Stimulated activated CD8-positive, alpha-beta memory T cell treated with anti-CD3 and anti-CD28 coated beads, Interleukin-4, amount 100 ng/mL, for 4 hours (primary cell): ENCODE measurements at regions not wholly inside any gene's neighbourhood (a gene's known extent, or its start where the extent isn't known, plus 50 kb on each side); places are given as distances from the start of the nearest gene placed in this dataset.
A peak's percentile ranks its signal among the peaks of the same experiment; 100 is the strongest.

Experiments used
- DNase-seq, 2 donors: peaks; one replicate each; pipeline ENCODE4 v3.0.0-alpha.2; 2020; ENCODE audit warnings: low read depth in 2 of 2, low spot score in 1 of 2

DNA sequence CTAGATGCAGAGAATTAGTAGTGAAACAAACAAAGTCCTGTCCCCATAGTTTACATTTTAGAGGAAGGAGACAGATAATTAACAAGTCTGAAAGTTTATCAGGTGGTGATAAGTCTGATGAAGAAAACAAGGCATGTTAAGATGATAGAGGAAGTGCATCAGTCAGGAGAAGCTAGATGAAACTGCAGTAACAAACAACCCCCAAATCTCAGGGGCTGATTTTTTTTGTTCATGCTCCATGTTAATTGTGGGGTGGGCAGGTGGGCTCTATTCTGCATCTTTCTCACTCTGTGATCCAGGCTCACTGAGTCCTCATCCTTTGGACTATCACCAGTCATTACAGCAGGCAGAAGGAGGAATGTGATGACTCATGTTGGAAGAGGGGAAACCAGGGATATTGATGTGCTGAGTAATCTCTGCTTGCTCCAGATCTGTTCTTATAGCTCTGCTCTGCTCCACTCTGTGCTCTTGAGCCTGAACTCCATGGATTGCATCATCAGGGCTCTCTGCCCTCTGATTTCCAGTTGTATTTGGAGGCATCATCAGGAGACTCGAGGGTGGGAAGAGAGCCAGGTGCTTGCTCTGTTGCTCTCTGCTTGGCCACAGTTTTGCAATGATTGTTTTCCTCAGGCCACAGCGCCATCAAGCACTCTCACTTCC, 166.9 kb downstream of the IER5 start:
- DNase-seq, result no peak

DNA sequence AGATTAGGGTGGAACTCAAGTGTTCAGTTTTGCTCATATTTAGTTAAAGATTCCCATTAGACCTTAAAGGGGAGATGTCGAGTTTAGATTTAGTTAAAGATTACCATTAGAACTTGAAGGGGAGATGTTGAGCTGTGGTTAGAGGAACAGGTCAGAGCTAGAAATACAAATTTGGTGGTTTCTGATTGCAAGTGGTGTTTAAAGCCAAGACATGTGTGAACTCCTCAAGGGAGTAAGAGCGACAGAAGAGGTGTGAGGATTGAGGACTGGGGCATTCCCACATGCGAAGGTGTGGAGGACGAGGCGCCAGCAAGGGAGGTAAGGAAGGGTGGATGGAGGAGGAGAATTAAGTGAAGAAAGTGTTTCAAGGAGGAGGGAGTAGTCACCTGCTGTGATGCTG, 168.6 kb downstream of the IER5 start:
- no peak for DNase-seq

DNA sequence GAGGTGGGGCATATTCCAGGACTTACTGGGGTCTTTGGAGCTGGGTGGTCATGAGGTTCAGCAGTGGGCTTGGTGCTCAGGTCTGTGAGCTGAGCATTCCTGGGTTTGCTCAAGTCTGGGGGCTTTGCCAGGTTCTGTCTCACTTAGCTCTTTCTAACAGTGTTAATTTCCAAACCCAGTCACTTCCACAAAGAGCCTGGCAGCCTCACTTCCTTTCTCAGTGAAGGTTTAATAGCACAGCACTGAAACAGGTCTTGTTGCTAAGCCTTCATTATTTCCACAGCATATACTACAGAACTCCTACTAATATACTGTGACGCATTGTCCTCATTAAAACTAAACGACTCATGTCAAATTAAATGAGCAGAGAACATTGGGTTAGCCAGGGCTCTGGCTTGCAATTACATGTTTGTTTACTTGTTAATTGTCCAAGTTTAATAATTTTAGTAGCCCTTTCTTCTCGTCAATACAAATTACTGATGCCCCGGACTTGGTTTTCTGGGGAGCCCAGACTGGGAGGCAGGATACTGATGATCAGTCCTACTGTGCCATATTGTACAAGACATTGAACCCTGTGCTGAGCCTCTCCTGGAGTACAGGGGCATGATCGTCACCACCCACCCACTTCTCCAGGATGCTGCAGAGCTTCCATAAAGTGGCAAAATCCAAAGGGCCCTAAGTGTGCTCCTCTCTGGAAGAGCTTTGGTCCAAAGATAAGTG, 170.7 kb downstream of the IER5 start:
- no peak for DNase-seq

DNA sequence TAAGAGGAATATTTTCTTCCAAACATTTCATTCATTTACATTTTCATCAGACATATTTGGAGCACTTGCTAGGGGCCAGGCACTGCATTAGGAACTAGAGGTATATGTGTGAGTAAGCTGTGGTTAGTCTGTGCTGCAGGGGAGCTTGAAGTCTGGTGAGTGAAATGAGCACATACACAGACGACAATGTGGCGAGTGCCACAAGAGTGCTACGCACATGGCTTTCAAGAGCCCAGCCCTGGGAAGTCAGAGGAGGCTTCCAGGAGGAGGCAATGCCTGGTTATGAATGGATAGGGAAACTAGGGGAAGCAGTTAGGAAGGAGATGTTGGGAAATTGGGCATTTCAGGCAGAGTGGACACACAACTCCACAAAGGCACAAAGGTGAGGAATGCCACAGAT, 171.8 kb downstream of the IER5 start:
- DNase-seq, result no peak

DNA sequence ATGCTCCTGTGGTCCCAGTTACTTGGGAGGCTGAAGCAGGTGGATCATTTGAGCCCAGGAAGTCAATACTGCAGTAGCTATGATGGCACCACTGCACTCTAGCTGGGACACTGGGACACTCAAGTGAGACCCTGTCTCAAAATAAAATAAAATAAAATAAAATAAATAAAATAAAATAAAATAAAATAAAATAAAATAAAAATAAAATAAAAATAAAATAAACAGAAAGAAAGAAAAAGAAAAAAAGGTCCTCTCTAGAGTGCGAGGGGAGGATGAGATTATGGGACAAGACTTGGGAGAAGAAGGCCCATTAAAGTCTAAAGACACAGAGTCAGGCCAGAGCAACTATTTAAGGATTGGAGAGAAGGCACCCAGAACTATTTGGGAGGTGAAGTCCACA, 172.5 kb downstream of the IER5 start:
- DNase-seq, result no peak

DNA sequence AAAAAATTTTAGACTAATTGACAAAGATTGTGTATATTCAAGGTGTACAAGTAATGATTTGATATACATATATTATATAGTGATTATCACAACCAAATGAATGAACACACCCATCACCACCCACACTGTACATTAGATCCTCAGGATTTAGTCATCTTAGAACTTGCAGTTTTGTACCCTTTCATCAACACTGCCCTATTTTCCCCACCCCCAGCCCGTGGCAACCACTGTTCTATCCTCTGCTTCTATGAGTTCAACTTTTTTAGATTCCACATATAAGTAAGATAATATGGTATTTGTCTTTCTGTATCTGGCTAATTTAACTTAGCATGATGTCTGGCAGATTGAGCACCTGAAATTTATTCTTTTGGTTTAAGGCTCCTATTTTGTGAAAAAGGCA, 173.6 kb downstream of the IER5 start:
- no peak for DNase-seq

DNA sequence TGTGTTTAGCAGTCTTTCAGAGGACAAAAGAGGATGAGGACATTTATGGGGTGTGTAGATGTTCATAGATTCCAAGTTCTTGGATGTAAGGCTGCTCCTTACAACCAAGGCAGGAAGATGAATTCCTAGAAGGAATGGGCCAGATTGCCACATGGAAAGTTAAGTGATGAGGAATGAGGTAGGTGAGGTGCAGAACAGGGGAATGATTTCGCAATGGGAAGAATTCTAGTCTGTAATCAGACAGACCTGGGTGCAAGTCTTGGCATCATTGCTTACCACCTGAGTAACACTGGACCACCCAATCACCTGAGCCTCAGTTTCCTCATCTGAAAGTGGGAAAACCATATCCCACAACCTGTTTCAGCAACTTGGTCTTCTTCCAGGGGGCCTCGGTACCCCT, 174.9 kb downstream of the IER5 start:
- DNase-seq, result no peak

DNA sequence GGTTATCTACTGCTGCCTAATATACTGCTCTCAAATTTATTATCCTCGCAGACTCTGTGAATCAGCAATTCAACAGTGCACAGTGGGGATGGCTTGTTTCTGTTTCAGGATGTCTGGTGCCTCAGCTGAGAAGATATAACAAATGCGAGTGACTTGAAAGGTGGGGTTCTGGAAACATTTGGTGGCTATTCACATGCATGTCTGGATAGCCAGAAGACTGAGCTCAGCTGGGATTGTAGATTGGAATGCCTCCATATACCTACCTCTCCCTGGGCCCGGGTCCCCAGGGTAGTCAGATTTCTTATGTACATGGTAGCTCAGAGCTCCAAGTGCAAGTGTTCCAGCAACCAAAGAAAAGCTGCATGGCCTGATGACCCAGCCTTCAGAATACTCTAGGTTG, 176.3 kb downstream of the IER5 start:
- DNase-seq, result no peak

DNA sequence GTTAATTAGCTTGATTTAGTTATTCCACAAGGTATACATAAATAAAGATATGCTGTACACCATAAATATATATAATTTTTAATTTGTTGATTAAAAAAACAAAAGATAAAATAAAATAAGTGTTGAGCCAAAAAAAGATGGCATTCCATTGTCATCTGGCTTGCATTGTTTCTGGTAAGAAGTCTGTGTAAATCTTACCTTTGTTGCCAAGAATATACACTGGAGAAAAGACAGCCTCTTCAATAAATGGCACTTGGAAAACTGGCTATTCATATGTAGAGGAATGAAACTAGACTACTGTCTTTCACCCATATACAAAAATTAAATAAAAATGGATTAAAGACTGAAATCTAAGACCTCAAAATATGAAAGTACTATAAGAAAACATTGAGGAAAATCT, 196.5 kb downstream of the IER5 start:
- DNase-seq, result no peak

DNA sequence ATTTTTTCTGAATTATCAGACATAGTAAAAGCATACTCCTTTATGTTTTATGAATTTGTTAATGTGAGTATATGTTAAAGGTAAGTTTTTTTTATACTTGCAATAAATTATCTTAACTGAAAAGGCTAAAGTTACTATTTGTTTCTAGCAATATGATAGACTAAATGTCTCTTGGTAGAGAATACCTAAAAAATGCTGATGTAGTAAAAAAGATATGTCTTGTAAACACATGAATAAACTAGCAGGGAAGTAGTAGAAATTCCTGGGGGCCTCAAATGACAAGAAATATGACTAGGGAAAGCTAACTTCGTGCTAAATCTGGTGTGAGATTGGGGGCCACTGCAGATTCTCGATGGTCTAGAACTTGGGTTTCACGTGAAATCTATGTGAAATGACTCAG, 188.1 kb upstream of the CACNA1E start:
- no peak for DNase-seq

DNA sequence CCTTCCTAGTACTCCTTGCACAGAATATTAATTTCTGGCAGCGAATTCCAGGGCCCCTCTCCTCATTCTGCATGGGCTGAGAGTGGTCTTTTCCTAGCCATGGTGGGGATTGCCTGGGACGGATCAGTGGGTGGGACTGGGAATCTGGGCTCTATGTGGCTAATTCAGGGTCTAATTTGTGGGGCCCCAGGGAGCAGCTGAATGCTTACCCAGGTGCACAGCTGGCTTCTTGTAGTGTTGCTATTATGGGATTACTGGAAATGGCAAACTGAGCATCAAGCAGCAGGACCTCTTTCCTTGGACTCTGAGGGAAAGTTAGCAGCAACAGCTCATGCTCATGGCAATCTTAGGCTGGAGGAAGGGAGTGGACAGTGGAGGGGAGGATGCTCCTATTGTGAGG, 187.1 kb upstream of the CACNA1E start:
- no peak for DNase-seq

DNA sequence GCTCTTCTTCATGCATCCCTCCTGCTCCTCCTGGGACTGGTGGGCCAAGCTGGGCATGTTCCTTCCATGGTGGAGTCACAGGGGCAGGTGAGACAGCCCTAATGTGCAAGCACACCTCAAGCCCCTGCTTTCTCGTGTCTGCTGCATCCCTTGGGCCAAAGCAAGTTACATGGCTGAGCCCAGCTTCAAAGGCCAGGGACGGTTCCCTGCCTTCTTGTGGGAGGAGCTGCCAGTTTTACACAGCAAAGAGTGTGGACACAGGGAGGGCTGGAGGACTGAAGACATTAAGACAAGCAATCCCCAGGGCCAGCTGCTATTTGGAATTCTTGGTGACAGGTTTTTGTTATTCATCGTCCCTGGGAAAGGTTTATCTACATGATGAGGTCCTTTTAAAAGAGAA, 175.2 kb upstream of the CACNA1E start:
- no peak for DNase-seq

DNA sequence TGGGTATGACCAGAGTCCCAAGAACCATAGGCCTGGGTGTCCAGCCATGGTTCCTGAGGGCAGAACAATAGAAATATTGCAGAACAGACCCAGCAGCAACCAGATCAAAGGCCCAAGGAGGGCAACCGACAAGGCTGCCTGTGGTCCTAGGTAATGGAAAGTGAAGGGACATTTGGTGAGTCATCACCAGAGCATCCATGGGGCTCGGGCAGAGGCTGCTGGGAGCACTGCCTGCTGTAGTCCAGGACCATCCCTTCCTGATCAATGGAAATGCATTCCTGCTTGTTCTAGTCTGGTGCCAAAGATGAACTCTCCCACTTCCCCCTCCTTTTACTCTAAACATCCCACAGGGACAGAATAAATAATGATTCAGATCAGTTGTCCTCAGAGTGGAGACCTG, 172.8 kb upstream of the CACNA1E start:
- no peak for DNase-seq

DNA sequence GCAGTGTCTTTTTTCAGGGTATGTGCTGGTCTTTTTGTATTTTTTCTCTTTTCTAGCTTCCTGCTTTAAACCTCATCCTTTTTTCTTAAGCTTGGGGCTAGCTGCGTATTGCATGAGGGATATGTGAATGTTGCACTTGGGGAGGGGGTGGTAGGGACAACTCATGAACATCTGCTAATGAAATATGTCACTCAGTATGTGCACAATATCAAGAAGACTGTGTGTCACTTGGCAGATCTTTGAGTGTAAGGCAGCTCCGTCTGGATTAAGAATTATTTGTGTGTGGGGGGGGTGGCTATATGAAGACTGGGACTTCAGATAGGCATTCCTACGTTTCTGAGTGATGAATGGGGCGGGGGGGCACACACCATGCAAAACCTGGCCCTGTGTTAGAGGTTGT, 170.4 kb upstream of the CACNA1E start:
- DNase-seq, result no peak

DNA sequence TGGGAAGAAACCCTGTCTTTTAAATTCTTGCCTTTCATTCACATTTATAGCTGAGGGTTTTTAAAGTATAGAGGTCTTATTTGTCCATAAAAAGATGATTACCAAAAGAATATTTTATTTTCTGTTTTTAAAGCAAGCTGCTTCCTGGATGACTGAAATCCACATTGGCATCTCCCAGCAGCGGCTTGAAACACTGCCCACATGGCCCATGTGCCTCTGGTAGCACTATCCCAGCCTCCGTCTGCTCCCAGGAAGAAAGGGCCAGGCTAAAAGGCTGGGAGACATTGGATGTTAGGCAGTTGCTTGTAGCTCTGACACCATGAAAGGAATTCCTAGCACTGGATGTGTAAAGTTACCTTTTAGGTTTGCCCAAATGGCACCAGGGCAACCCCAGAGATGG, 169.9 kb upstream of the CACNA1E start:
- DNase-seq, result no peak

DNA sequence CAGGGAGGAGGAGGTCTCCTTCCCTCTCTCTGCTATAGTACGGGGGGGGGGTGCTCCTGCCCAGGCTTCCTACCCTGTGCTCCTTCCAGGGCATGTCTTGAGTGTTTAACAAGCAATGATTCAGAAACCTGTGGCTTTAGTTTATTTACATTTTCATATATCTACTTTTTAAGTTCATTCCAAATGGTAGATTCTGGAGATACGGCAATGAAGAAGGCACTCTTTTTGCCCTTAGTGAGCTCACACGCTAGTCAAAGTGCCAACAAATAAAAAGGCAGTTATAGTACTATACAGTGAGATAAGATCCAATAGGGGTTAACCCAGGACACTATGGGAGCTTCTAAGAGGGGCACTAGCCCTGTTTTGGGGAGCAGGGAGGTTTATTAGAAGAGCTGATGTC, 169.3 kb upstream of the CACNA1E start:
- DNase-seq, result no peak

DNA sequence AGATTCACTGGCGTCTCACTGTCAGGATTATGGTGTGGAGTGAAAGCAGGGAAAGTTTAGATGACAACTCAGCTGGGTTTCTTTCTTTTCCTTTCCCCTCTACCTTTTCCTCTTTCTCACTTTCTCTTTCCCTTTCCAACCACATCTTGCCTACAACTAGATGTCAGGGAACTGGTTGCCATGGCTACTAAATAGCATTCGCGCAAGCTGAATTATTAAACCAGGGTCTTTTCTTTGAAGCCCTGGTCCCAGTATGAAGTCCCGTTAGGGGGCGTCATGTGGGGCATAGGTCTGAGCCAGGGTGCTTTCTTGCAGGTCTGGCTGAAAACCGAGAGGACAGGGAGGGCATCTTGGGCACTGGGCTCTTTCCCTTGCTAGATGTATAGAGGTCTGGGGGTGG, 168.4 kb upstream of the CACNA1E start:
- no peak for DNase-seq

DNA sequence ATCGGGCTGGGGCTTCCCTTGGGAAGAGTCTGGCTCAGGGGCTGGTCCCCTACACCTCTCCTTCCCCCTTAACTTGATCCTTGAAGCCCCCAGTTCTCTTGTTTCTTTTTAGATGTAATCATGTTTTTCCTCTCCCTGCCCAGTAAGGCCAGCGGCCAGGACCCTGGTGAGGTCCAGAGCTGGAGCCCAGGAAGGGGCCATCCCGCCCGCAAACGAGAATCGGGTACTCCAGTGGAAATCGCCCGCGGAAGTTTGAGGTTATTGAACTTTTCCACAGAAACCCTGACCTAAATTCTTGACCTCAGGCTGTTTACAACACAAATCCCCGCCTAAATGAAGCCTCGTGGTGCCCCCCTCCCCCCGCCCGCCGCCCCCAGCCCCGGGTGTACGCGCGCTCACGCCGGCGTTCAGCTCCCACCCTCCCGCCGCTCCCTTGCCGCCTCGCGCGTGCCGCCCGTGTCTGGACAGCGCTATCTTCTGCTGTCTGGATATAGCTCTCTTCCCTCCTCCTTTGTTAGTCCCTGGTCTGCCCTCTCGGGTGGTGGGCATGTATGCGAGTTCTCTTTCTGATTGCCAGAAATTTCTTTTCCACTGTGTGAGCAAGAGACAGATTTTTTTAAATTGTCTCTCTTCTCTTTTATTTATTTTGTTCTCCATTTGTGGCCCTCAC, 165.9 kb upstream of the CACNA1E start:
- DNase-seq, result no peak

DNA sequence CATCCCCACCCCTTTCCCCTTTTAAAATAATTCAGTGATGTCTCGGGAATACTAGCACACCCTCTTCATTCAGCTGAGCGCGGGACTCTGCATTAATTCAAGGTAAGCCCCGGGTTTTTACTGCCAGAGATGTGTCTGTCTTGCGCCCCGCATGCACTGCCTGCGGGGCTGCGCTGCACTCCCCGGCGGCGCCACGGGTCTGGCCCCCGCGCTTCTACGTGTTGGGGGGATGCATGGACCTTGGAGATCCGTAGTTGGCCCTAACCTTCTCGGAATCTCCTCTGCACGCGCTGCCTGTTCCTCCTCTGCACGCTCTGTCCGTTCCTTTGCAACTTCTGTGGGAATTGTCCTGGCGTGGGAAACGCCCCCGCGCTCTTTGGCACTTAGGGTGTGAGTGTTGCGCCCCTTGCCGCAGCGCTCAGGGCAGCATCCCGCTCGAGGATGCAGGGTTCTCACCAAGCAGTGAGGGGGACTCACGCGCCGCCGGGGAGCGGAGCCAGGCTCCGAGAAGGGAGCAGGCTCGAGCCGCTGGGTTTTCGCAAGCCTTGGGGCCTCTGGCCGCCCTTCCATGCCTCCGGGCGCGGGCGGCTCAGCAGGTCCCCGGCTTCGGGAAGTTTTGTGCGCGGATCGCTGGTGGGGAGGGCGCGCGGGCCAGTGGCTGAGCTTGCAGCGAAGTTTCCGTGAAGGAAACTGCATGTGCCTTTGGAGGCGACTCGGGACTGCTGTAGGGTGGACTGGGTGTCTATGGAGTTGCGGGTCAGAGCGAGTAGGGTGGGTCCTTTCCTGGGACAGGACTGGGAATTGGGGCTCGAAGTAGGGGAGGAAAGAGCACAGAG, 165.1 kb upstream of the CACNA1E start:
- no peak for DNase-seq

DNA sequence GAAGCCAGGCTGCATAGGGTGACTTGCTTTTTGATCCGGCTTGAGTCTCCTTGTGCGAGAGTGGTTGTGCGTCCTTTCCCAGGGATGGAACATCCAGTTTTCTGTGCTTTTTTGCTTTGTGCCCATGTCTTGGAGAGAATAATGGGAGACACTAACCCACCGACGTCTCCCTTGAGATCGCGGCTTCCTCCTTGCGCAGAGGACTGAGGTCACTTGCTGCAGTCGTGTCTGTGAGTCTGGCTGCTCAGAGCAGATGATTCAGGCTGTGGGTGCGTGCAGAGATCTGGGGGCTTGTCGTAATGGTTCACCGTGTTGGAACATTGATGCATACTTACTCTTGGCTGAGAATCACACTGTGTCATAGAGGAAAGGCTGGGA, 164.5 kb upstream of the CACNA1E start:
- peak in 1 of 2 donors; percentile 20 for DNase-seq

DNA sequence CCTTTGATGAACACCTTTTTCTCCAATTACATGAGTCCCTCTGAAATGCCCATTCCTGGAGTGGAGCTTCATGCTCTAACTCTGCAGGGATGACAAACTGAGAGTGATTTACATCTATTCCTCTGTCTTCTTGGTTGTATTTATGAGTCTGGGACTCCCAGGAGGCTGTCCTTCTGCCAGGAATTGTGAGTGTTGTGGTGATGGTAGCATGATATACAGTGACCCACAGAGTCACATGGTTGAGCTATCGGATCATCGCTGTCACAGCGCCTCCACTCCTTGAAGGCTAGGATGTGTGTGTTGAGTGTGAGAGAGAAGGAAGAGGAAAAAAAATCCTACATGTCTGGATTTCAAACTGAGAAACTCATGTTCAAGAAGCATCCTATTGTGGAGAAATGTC, 163.4 kb upstream of the CACNA1E start:
- DNase-seq, result no peak
